HG03439 (cell line): ENCODE measurements at regions not wholly inside any gene's neighbourhood (a gene's known extent, or its start where the extent isn't known, plus 50 kb on each side); places are given as distances from the start of the nearest gene placed in this dataset.
"Not testable (repeated sequence)": the region's sequence is repeated elsewhere in the genome, so short reads cannot be mapped to it uniquely, and the experiment has no call there.

Source experiments
- ATAC-seq: cut with Tn5 transposase; IDR thresholded peaks from one replicate; pipeline ENCODE4 v1.9.1; 2021; ENCODE audit warnings: mild to moderate bottlenecking, moderate library complexity; ENCODE audit not compliant: unreplicated experiment

DNA sequence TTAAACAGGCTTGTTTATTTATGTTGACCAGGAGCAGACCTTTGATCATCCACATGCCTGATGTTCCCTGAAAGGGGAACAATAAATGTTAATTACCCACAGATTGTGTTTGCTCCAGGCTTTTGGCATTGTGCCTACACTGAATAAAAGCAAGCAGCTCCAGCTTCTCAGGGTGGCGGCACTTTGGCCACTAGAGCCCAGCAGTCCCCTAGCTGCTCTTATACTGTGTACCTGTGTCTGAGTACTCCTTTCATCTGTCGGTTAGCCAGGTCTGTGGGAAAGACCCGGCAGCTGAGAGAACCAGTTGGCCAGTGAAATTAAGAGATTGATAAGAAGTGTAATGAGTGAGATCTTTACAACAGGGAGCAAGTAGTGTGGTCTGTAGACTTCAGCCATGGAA lies 254.8 kb upstream of the FTMT start:
- no peak for ATAC-seq

- ATAC-seq = no peak
Observed at GRCh38 chr5:121608826-121609225, 242.9 kb upstream of the FTMT start.

- no peak for ATAC-seq
Observed at GRCh38 chr5:121624035-121624434, 227.6 kb upstream of the FTMT start.

GRCh38 chr5:121628783-121629182 lies 222.9 kb upstream of the FTMT start:
- ATAC-seq = no peak

- no peak for ATAC-seq
Observed at GRCh38 chr5:121630402-121630801, 221.3 kb upstream of the FTMT start.

- ATAC-seq = no peak
Observed at GRCh38 chr5:121634946-121635345, 216.7 kb upstream of the FTMT start.

GRCh38 chr5:121638126-121638525 lies 213.6 kb upstream of the FTMT start:
- no peak for ATAC-seq

DNA sequence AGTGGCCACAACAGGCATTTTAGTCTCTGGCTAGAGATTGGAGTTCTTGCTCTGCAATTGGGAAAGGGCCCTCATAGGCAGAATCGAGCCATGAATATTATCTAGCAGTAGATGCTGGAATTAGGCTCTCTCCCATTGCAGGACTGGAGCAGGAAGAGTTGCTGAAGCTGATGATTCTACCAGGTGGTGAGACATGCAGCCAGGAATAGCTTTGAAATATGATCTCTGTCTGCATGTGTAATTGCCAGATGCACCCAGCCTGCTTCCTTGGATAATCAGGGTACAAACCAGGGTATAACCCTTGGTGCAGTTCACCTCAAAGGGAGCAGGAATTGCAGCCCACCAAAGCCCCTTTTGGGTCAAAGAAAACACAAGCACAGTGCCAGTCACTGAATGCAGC lies 211.4 kb upstream of the FTMT start:
- no peak for ATAC-seq

DNA sequence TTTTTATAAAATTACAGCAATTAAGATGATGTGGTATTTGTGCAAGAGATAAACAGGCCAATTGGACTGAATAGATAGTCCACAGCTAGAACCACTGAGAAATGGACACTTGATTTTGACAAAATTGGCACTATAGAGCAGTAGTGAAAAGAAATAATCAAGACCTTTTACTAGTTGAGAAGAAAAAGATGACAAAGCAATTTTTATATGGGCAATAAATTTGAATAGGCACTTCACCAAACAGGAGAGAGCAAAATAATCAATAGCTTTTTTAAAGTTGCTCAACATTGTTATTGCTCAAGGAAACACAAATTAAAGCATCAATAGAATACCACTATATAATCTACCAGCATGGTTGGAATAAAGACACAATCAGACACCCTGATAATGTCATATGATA lies 193.5 kb upstream of the FTMT start:
- no peak for ATAC-seq

- ATAC-seq = no peak
Observed at GRCh38 chr5:121660142-121660541, 191.5 kb upstream of the FTMT start.

- ATAC-seq = not testable (repeated sequence)
Observed at GRCh38 chr5:121665542-121665941, 186.1 kb upstream of the FTMT start.

- ATAC-seq = no peak
Observed at GRCh38 chr5:121667292-121667691, 184.4 kb upstream of the FTMT start.

DNA sequence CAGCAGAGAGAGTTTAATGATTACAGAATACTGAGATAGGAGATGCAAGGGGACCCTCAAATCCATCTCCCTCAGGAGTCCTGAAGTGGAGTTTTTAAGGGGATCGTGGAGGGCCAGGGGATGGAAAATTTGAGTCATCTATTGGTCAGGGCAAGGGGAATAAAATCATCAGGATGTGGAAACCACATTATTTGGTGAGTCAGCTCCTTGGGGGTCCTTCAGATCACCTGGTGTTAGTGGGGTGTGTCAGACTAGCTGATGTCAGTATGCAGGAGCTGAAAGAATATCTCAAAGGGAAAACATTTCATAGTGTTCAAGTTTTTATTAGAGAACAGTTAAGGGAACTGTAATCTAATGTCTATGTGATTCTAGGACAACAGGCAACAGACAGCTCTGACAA lies 183.0 kb upstream of the FTMT start:
- no peak for ATAC-seq

DNA sequence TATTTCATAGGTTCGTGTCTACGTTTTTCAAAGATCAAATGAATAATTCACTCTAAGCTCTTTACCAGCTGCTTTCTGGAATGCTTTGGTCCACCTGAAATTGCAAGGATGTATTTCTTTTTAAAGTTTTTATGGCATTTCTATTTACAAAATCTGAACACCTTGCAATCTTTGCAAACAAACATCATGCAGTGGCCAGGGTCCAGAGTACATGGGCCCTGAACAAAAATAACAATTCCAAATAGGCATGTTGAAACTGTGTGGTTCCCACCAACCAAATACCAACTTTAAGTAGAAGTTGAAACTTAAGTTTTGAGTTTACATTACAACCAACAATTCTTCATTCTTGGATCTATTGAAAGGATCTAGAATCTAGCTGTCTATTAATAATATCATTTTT lies 180.1 kb upstream of the FTMT start:
- ATAC-seq = no peak

- no peak for ATAC-seq
Observed at GRCh38 chr5:121675924-121676323, 175.8 kb upstream of the FTMT start.

- ATAC-seq = no peak
Observed at GRCh38 chr5:121681229-121681855, 170.3 kb upstream of the FTMT start.

GRCh38 chr5:121688126-121688525 lies 163.6 kb upstream of the FTMT start:
- ATAC-seq = no peak

DNA sequence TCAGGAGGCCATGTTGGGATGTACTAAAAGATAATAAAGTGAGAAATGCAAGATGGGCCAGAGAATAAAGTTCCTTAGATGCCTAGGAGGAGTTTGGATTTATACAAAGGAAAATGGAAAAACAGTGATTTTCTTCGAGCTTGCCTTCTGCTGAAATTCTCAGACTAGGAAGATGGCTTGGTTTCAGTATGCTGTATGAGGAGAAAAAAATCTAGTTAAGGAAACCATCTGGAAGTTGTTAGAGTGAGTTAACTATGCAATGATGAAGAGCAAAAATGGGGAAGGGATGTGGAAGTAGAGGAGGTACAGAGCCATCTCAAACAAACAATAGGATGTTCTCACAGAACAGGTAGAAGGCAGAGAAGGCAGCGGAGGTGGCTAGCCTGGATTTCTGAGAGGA lies 162.9 kb upstream of the FTMT start:
- ATAC-seq = no peak

DNA sequence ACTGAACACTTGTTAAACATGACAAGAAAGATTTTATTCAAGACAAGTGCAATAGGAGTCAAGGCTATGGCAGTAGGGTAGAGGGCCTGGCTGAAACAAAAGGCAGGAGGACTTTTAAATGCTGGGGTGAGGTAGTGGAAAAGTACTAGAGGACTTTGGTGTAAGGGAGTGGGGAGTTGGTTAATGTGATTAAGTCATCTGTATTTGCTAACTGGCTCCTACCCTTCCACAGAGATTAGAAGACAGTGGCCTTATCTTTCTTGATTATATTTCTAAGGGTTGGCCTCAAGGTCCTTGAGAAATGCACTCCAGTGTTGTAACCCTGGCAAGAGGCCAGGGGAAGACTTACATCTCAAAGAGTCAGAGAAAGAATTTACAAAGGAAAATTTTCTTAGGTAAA lies 160.2 kb upstream of the FTMT start:
- no peak for ATAC-seq

DNA sequence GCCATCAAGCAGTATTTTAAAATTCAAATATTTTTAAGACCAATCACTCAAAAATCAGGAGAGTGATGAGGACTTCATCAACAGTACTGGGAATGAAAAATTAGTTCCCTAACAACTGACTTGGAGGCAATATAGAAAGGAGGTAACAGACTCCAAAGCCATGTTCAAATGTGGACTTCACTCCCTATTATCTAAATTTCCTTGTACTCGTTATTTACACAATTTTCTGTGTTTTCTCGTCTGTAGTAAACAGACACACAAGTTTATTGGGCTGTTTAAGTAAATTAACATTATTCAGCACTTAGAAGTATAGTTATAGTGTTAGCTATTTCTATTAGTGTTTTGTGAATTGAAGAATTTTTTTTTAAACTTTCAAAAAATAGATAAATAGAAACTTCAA lies 159.5 kb upstream of the FTMT start:
- ATAC-seq = no peak

- ATAC-seq = no peak
Observed at GRCh38 chr5:121693864-121694263, 157.8 kb upstream of the FTMT start.

DNA sequence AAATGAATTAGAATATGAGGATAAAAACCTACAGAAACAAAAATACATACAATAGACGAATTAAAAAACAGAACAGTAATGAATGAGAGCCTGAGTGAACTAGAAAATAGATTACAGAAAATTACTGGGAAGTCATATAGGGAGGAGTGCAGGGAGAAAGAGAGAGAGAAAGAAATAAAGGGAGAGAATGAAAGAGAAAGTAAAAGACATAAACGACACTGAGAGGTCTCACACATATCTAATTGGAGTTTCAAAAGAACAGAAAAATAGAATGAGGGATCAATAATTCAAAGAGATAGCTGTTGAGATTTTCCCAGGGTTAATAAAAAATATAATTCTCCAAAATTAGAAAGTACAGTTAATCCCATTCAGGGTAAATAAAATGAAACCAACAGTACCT lies 156.4 kb upstream of the FTMT start:
- peak; percentile 56 for ATAC-seq

- ATAC-seq = no peak
Observed at GRCh38 chr5:121698690-121699089, 153.0 kb upstream of the FTMT start.

GRCh38 chr5:121701731-121702130 lies 150.0 kb upstream of the FTMT start:
- no peak for ATAC-seq
